ENCODE measurements at regions not wholly inside any gene's neighbourhood (a gene's known extent, or its start where the extent isn't known, plus 50 kb on each side); places are given as distances from the start of the nearest gene placed in this dataset.

DNA sequence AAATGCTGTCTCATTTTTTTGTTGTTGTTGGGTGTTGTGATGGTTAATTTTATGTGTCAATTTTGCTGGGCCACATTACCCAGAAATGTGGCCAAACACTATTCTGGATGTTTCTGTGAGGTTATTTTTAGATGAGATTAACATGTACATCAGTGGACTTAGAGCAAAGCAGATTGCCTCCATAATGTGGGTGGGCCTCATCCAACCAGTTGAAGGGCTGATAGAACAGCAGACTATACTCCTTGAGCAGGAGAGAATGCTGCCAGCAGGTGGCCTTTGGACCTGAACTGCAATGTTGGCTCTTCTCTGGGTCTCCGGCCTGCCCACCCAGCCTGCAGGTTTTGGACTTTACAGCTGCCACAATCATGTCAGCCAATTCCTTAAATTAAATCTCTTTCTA lies 169.0 kb downstream of the FTCDNL1 start (continued):
- TF ChIP-seq, protein P1, sequence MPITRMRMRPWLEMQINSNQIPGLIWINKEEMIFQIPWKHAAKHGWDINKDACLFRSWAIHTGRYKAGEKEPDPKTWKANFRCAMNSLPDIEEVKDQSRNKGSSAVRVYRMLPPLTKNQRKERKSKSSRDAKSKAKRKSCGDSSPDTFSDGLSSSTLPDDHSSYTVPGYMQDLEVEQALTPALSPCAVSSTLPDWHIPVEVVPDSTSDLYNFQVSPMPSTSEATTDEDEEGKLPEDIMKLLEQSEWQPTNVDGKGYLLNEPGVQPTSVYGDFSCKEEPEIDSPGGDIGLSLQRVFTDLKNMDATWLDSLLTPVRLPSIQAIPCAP (CRISPR knock-in tag; IDR thresholded peaks at IDR 0.05; ENCODE audit: low read depth): no peak
- TF ChIP-seq HMG20A (CRISPR knock-in tag; IDR thresholded peaks at IDR 0.05; ENCODE audit: borderline replicate concordance): no peak

GRCh38 chr2:199680482-199680881 lies 170.5 kb downstream of the FTCDNL1 start:
- CTCF ChIA-PET (ENCODE audit: low intra/inter-chr PET ratio, low total read pairs): no interaction called here
- H3K27ac ChIP-seq (ENCODE audit: extremely low read length, insufficient read depth, low read length): no peak overlapping the region
- TF ChIP-seq TRIM24 (CRISPR knock-in tag; IDR thresholded peaks at IDR 0.05) (no peak), PHB2 (IDR thresholded peaks at IDR 0.05; ENCODE audit: partially characterized antibody) (no peak), ZNF629 (CRISPR knock-in tag; conservative IDR thresholded peaks at IDR 0.05) (no peak), NAIF1 (CRISPR knock-in tag; IDR thresholded peaks at IDR 0.05; ENCODE audit: borderline replicate concordance) (no peak), NPAS2 (CRISPR knock-in tag; IDR thresholded peaks at IDR 0.05; ENCODE audit: borderline replicate concordance) (no peak), SP140L (CRISPR knock-in tag; IDR thresholded peaks at IDR 0.05; ENCODE audit: borderline replicate concordance) (no peak), MED1 (CRISPR knock-in tag; IDR thresholded peaks at IDR 0.05) (no peak), GZF1 (CRISPR knock-in tag; IDR thresholded peaks at IDR 0.05) (no peak), EEA1 (CRISPR knock-in tag; IDR thresholded peaks at IDR 0.05; ENCODE audit: borderline replicate concordance) (no peak), NFYB (CRISPR knock-in tag; IDR thresholded peaks at IDR 0.05) (no peak), SOX13 (IDR thresholded peaks at IDR 0.05) (no peak), SOX13 (CRISPR knock-in tag; conservative IDR thresholded peaks at IDR 0.05 in 1 of 2, IDR thresholded peaks at IDR 0.05 in 1 of 2) (no peak), KMT2A (CRISPR knock-in tag; IDR thresholded peaks at IDR 0.05) (no peak), NFRKB (IDR thresholded peaks at IDR 0.05) (no peak), DPF2 (CRISPR knock-in tag; IDR thresholded peaks at IDR 0.05; ENCODE audit: borderline replicate concordance, low read depth) (no peak), NCOR1 (IDR thresholded peaks at IDR 0.05; ENCODE audit: borderline replicate concordance, low read length) (no peak)
- TF ChIP-seq, protein P2, sequence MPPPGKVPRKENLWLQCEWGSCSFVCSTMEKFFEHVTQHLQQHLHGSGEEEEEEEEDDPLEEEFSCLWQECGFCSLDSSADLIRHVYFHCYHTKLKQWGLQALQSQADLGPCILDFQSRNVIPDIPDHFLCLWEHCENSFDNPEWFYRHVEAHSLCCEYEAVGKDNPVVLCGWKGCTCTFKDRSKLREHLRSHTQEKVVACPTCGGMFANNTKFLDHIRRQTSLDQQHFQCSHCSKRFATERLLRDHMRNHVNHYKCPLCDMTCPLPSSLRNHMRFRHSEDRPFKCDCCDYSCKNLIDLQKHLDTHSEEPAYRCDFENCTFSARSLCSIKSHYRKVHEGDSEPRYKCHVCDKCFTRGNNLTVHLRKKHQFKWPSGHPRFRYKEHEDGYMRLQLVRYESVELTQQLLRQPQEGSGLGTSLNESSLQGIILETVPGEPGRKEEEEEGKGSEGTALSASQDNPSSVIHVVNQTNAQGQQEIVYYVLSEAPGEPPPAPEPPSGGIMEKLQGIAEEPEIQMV (CRISPR knock-in tag; IDR thresholded peaks at IDR 0.05; ENCODE audit: low read depth): no peak
- TF ChIP-seq, protein P3, sequence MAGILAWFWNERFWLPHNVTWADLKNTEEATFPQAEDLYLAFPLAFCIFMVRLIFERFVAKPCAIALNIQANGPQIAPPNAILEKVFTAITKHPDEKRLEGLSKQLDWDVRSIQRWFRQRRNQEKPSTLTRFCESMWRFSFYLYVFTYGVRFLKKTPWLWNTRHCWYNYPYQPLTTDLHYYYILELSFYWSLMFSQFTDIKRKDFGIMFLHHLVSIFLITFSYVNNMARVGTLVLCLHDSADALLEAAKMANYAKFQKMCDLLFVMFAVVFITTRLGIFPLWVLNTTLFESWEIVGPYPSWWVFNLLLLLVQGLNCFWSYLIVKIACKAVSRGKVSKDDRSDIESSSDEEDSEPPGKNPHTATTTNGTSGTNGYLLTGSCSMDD (CRISPR knock-in tag; IDR thresholded peaks at IDR 0.05): no peak
- TF ChIP-seq, protein P4, sequence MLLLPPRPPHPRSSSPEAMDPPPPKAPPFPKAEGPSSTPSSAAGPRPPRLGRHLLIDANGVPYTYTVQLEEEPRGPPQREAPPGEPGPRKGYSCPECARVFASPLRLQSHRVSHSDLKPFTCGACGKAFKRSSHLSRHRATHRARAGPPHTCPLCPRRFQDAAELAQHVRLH (CRISPR knock-in tag; IDR thresholded peaks at IDR 0.05; ENCODE audit: borderline replicate concordance, low read depth): no peak
- TF ChIP-seq, protein P5, sequence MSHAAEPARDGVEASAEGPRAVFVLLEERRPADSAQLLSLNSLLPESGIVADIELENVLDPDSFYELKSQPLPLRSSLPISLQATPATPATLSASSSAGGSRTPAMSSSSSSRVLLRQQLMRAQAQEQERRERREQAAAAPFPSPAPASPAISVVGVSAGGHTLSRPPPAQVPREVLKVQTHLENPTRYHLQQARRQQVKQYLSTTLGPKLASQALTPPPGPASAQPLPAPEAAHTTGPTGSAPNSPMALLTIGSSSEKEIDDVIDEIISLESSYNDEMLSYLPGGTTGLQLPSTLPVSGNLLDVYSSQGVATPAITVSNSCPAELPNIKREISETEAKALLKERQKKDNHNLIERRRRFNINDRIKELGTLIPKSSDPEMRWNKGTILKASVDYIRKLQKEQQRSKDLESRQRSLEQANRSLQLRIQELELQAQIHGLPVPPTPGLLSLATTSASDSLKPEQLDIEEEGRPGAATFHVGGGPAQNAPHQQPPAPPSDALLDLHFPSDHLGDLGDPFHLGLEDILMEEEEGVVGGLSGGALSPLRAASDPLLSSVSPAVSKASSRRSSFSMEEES (CRISPR knock-in tag; IDR thresholded peaks at IDR 0.05): no peak

More at GRCh38 chr2:199680482-199680881, 170.5 kb downstream of the FTCDNL1 start:
- WGBS (ENCODE audit: low lambda C conversion rate): 69% methylated on average over 4 of the region's 4 CpGs
- Histone ChIP-seq H4K20me1 (ENCODE audit: insufficient read depth, low read length) (no peaks in the 10 kb centered on the region), H3K9me3 (ENCODE audit: low read length) (no peaks in the 10 kb centered on the region), H2AFZ (ENCODE audit: low read length) (no peak overlapping the region), H3K27me3 (ENCODE audit: control insufficient read depth in 1 of 2, insufficient read depth in 2 of 2, low read length in 2 of 2) (no peaks in the 10 kb centered on the region), H3K9ac (ENCODE audit: insufficient read depth, low read depth, low read length) (no peak overlapping the region), H3K4me3 (replicated peaks in 1 of 3; ENCODE audit: insufficient read depth in 1 of 3, low read depth in 2 of 3, low read length in 3 of 3) (no peak overlapping the region), H3K4me2 (ENCODE audit: low read depth, low read length) (no peak overlapping the region), H3K4me1 (ENCODE audit: insufficient read depth, low read length) (0 out of 2 replicates have a peak, but pooled peaks cover 5% of the 10 kb centered on the region), H3K36me3 (replicated peaks in 1 of 2; ENCODE audit: control insufficient read depth in 1 of 2, insufficient read depth in 2 of 2, low read length in 2 of 2) (no peaks in the 10 kb centered on the region), H3K79me2 (ENCODE audit: insufficient read depth, low read length) (no peaks in the 10 kb centered on the region)
- intact Hi-C loops (cut with micrococcal nuclease; ENCODE audit: unreplicated experiment) (no loop called here), in situ Hi-C loops (cut with HindIII; ENCODE audit: extremely low pct_ligation_motif_present, low pct_unique_long_range_greater_than_20kb) (no loop called here)
- POLR2A ChIA-PET: no interaction called here
- DNase-seq (ENCODE audit: low spot score) (no peak), FAIRE-seq (no peak), ATAC-seq (no peak)
- BruUV-seq (replicated peaks): no TSS peak
